Esophagus squamous epithelium (tissue), 5 donors: ENCODE measurements at regions not wholly inside any gene's neighbourhood (a gene's known extent, or its start where the extent isn't known, plus 50 kb on each side); places are given as distances from the start of the nearest gene placed in this dataset.

Experiments
- DNase-seq: peaks from one replicate; lab custom pipeline; 2025; lab: John Stamatoyannopoulos, UW
- H3K27ac ChIP-seq, 4 donors: fragments of 200-600 bp; sonication (generic); one replicate each; pipeline ENCODE4 v1.5.1; 2016 to 2019; ENCODE audit warnings: mild to moderate bottlenecking in 1 of 4
- H3K27me3 ChIP-seq, 4 donors: fragments of 200-600 bp; sonication (generic); 1 replicate in 3 of 4; 2 replicates in 1 of 4; pipeline versions ENCODE4 v1.5.1 to v1.6.0; 2017 to 2021; ENCODE audit warnings: antibody characterized with exemption in 1 of 4
- H3K36me3 ChIP-seq, 3 donors: fragments of 200-600 bp; sonication (generic); one replicate each; pipeline ENCODE4 v1.5.1; 2016 to 2019
- H3K4me1 ChIP-seq, 3 donors: fragments of 200-600 bp; sonication (generic); one replicate each; pipeline ENCODE4 v1.5.1; 2017 to 2019
- H3K4me3 ChIP-seq, 4 donors: fragments of 200-600 bp; sonication (generic); 1 replicate in 3 of 4; 2 replicates in 1 of 4; pipeline ENCODE4 v1.5.1; 2016 to 2019; ENCODE audit warnings: mild to moderate bottlenecking in 2 of 4, moderate library complexity in 1 of 4
- H3K9me3 ChIP-seq, 3 donors: fragments of 200-600 bp; sonication (generic); one replicate each; pipeline ENCODE4 v1.5.1; 2016 to 2019
- CTCF ChIP-seq, 6 experiments: fragments of 450-650 bp in 4 of 6; fragments of 200-600 bp in 2 of 6; sonication (generic) in 2 of 6; IDR thresholded peaks; one replicate each; pipeline ENCODE4 v1.5.1; 2016 to 2019; ENCODE audit warnings: antibody characterized with exemption in 6 of 6, mild to moderate bottlenecking in 4 of 6, moderate library complexity in 4 of 6
- POLR2A ChIP-seq, 4 donors: fragments of 450-650 bp; IDR thresholded peaks; one replicate each; pipeline ENCODE4 v1.6.1; 2017; ENCODE audit warnings: antibody characterized with exemption in 4 of 4, mild to moderate bottlenecking in 4 of 4, moderate library complexity in 3 of 4
- WGBS, 2 donors: methylation state at CpG; one replicate each; pipeline ENCODE4 v1.1.5; 2018; 5-methylcytosine and 5-hydroxymethylcytosine counted together
- intact Hi-C: fragments of 100-400 bp; cut with DNase I; formaldehyde crosslinking; loops from one replicate; pipeline ENCODE4 v1.15.0; 2022
- donor health status: DM: yes; HTN: yes; CAD: no.

- intact Hi-C loops: no loop called here
- TF ChIP-seq CTCF (IDR thresholded peaks at IDR 0.05) (no peak), POLR2A (IDR thresholded peaks at IDR 0.05) (no peak)
- Histone ChIP-seq H3K9me3 (no peaks in the 10 kb centered on the region), H3K36me3 (no peaks in the 10 kb centered on the region), H3K4me1 (no peaks in the 10 kb centered on the region), H3K27ac (no peak overlapping the region), H3K4me3 (no peak overlapping the region), H3K27me3 (no peaks in the 10 kb centered on the region)
- no peak for DNase-seq
Observed at GRCh38 chr6:85041376-85041775, 277.0 kb upstream of the TBX18 start.

GRCh38 chr6:85037221-85037620, 272.8 kb upstream of the TBX18 start:
- intact Hi-C loops: no loop called here
- H3K4me3 ChIP-seq: no peak overlapping the region
- WGBS, 2 donors: 51 to 69% methylated on average over 4 of the region's 4 CpGs

GRCh38 chr6:85035766-85036165, 271.4 kb upstream of the TBX18 start:
- WGBS, 2 donors: 75 to 100% methylated on average over 1 of the region's 1 CpG
- Histone ChIP-seq H3K27me3 (no peaks in the 10 kb centered on the region), H3K4me3 (no peak overlapping the region), H3K4me1 (no peaks in the 10 kb centered on the region), H3K36me3 (no peaks in the 10 kb centered on the region), H3K9me3 (peaks cover 0 to 27% (median 10%) of the 10 kb centered on the region in 3 donors), H3K27ac (no peak overlapping the region)
- intact Hi-C loops: no loop called here
- DNase-seq: no peak
- TF ChIP-seq POLR2A (IDR thresholded peaks at IDR 0.05) (no peak), CTCF (IDR thresholded peaks at IDR 0.05) (no peak)

More at GRCh38 chr6:85037221-85037620, 272.8 kb upstream of the TBX18 start:
- Histone ChIP-seq H3K9me3 (peaks cover 0 to 22% (median 10%) of the 10 kb centered on the region in 3 donors), H3K36me3 (no peaks in the 10 kb centered on the region), H3K27me3 (no peaks in the 10 kb centered on the region), H3K27ac (no peak overlapping the region), H3K4me1 (no peaks in the 10 kb centered on the region)
- DNase-seq: no peak
- no peak for TF ChIP-seq POLR2A (IDR thresholded peaks at IDR 0.05)
- no peak for TF ChIP-seq CTCF (IDR thresholded peaks at IDR 0.05)

GRCh38 chr6:85033547-85033946, 269.1 kb upstream of the TBX18 start:
- Histone ChIP-seq H3K27me3 (no peaks in the 10 kb centered on the region), H3K4me1 (no peaks in the 10 kb centered on the region), H3K36me3 (no peaks in the 10 kb centered on the region), H3K4me3 (no peak overlapping the region), H3K27ac (no peak overlapping the region), H3K9me3 (peaks cover 0 to 27% (median 10%) of the 10 kb centered on the region in 3 donors)
- intact Hi-C loops: no loop called here
- WGBS, 2 donors: 14 to 17% methylated on average over 1 of the region's 1 CpG
- no peak for DNase-seq
- no peak for TF ChIP-seq POLR2A (IDR thresholded peaks at IDR 0.05)
- no peak for TF ChIP-seq CTCF (IDR thresholded peaks at IDR 0.05)

- H3K4me3 ChIP-seq: no peak overlapping the region
- H3K9me3 ChIP-seq: no peaks in the 10 kb centered on the region
- TF ChIP-seq POLR2A (IDR thresholded peaks at IDR 0.05) (no peak), CTCF (IDR thresholded peaks at IDR 0.05) (no peak)
- H3K27ac ChIP-seq: no peak overlapping the region
- no peak for DNase-seq
- H3K27me3 ChIP-seq: no peaks in the 10 kb centered on the region
- intact Hi-C loops: no loop called here
- WGBS, 2 donors: 55 to 82% methylated on average over 2 of the region's 2 CpGs
- no peaks in the 10 kb centered on the region for H3K36me3 ChIP-seq
- no peaks in the 10 kb centered on the region for H3K4me1 ChIP-seq
Observed at GRCh38 chr6:85026021-85026420, 261.6 kb upstream of the TBX18 start.
